Bronchial epithelial cell (primary cell): ENCODE measurements at regions not wholly inside any gene's neighbourhood (a gene's known extent, or its start where the extent isn't known, plus 50 kb on each side); places are given as distances from the start of the nearest gene placed in this dataset.
A peak's percentile ranks its signal among the peaks of the same experiment; 100 is the strongest.

Experiments
- DNase-seq: peaks from one replicate; pipeline ENCODE4 v3.0.0-alpha.2; 2010; ENCODE audit warnings: low read depth
- FAIRE-seq: peaks from 2 replicates; lab custom pipeline; 2011; peaks lifted over from hg19 to GRCh38; lab: Jason Lieb, UNC
- H3K27me3 ChIP-seq: 2 replicates; pipeline ENCODE4 v1.5.1; 2011; ENCODE audit warnings: low read length; ENCODE audit not compliant: control insufficient read depth, insufficient read depth
- H3K36me3 ChIP-seq: 2 replicates; pipeline ENCODE4 v1.5.1; 2011; ENCODE audit warnings: low read length; ENCODE audit not compliant: control insufficient read depth, insufficient read depth
- H3K4me3 ChIP-seq: 2 replicates; pipeline ENCODE4 v1.5.1; 2011; ENCODE audit warnings: mild to moderate bottlenecking, low read depth, low read length, control low read depth
- CTCF ChIP-seq: IDR thresholded peaks from 2 replicates; pipeline ENCODE4 v1.5.1; 2011; ENCODE audit warnings: mild to moderate bottlenecking, moderate library complexity, low read length, control low read depth, inconsistent platforms; ENCODE audit not compliant: insufficient read depth, severe bottlenecking

- FAIRE-seq (no peak), DNase-seq (no peak)
- no peaks in the 10 kb centered on the region for H3K36me3 ChIP-seq
- H3K27me3 ChIP-seq: no peaks in the 10 kb centered on the region
- H3K4me3 ChIP-seq: no peak overlapping the region
- no peak for TF ChIP-seq CTCF
Measured at GRCh38 chr2:59029058-59029457, 787.9 kb upstream of the FANCL start.

GRCh38 chr2:59027320-59027719 is 786.2 kb upstream of the FANCL start:
- Histone ChIP-seq H3K27me3 (no peaks in the 10 kb centered on the region), H3K4me3 (no peak overlapping the region), H3K36me3 (no peaks in the 10 kb centered on the region)
- FAIRE-seq (no peak), DNase-seq (no peak)
- no peak for TF ChIP-seq CTCF

GRCh38 chr2:59025157-59025757 is 784.1 kb upstream of the FANCL start:
- peak; percentile 87 for TF ChIP-seq CTCF
- no peaks in the 10 kb centered on the region for H3K36me3 ChIP-seq
- FAIRE-seq: no peak
- H3K27me3 ChIP-seq: no peaks in the 10 kb centered on the region
- H3K4me3 ChIP-seq: no peak overlapping the region
- DNase-seq: peak; percentile 18

GRCh38 chr2:59021786-59022185 is 780.7 kb upstream of the FANCL start:
- no peak for FAIRE-seq
- TF ChIP-seq CTCF: no peak
- no peak overlapping the region for H3K4me3 ChIP-seq
- no peak for DNase-seq
- H3K27me3 ChIP-seq: no peaks in the 10 kb centered on the region
- H3K36me3 ChIP-seq: no peaks in the 10 kb centered on the region

GRCh38 chr2:59019566-59020159 is 778.5 kb upstream of the FANCL start:
- no peaks in the 10 kb centered on the region for H3K36me3 ChIP-seq

More at GRCh38 chr2:59019566-59020159, 778.5 kb upstream of the FANCL start:
- FAIRE-seq: no peak
- Histone ChIP-seq H3K27me3 (no peaks in the 10 kb centered on the region), H3K4me3 (no peak overlapping the region)
- no peak for TF ChIP-seq CTCF
- no peak for DNase-seq
